Cardiac muscle cell (in vitro differentiated cells and primary cell): ENCODE measurements at regions not wholly inside any gene's neighbourhood (a gene's known extent, or its start where the extent isn't known, plus 50 kb on each side); places are given as distances from the start of the nearest gene placed in this dataset.
A peak's percentile ranks its signal among the peaks of the same experiment; 100 is the strongest.

Experiments used
- DNase-seq, 2 donors: peaks; one replicate each; pipeline versions ENCODE4 v3.0.0 to v3.0.0-alpha.2; 2010 to 2017; ENCODE audit warnings: low read depth in 1 of 2, low spot score in 1 of 2
- H3K27ac ChIP-seq: fragments of 200-600 bp; sonication (generic); 2 replicates; pipeline ENCODE4 v1.5.1; 2016
- H3K27me3 ChIP-seq: fragments of 200-600 bp; sonication (generic); 2 replicates; pipeline ENCODE4 v1.6.0; 2016; ENCODE audit warnings: control low read depth
- H3K36me3 ChIP-seq: fragments of 200-600 bp; sonication (generic); 2 replicates; pipeline ENCODE4 v1.5.1; 2016; ENCODE audit warnings: control low read depth
- H3K4me1 ChIP-seq: fragments of 200-600 bp; sonication (generic); 2 replicates; pipeline ENCODE4 v1.8.1; 2017; ENCODE audit warnings: low read depth, mild to moderate bottlenecking, mixed run types
- H3K4me3 ChIP-seq: fragments of 200-600 bp; sonication (generic); 2 replicates; pipeline ENCODE4 v1.5.1; 2016; ENCODE audit warnings: mild to moderate bottlenecking
- H3K9me3 ChIP-seq: fragments of 200-600 bp; sonication (generic); 2 replicates; pipeline ENCODE4 v1.5.1; 2017; ENCODE audit warnings: low read depth, mild to moderate bottlenecking, control low read depth
- CTCF ChIP-seq: IDR thresholded peaks from 2 replicates; pipeline ENCODE4 v1.5.1; 2012; ENCODE audit warnings: low read depth, mild to moderate bottlenecking, low read length

- Histone ChIP-seq H3K4me3 (no peak overlapping the region), H3K9me3 (no peaks in the 10 kb centered on the region), H3K36me3 (no peaks in the 10 kb centered on the region), H3K4me1 (no peaks in the 10 kb centered on the region), H3K27me3 (no peaks in the 10 kb centered on the region), H3K27ac (no peak overlapping the region)
- no peak for TF ChIP-seq CTCF
- DNase-seq, result peak in 1 of 2 donors; percentile 0
Observed at GRCh38 chr4:45554423-45554822, 569.4 kb downstream of the GABRG1 start.

GRCh38 chr4:45550766-45551366, 573.0 kb downstream of the GABRG1 start:
- Histone ChIP-seq H3K9me3 (no peaks in the 10 kb centered on the region), H3K4me3 (no peak overlapping the region), H3K36me3 (no peaks in the 10 kb centered on the region), H3K27me3 (no peaks in the 10 kb centered on the region), H3K4me1 (no peaks in the 10 kb centered on the region), H3K27ac (no peak overlapping the region)
- no peak for TF ChIP-seq CTCF
- no peak for DNase-seq

- Histone ChIP-seq H3K27me3 (no peaks in the 10 kb centered on the region), H3K9me3 (no peaks in the 10 kb centered on the region), H3K4me1 (no peaks in the 10 kb centered on the region), H3K27ac (no peak overlapping the region), H3K36me3 (no peaks in the 10 kb centered on the region), H3K4me3 (no peak overlapping the region)
- TF ChIP-seq CTCF, result no peak
- no peak for DNase-seq
Observed at GRCh38 chr4:45539142-45539814, 584.6 kb downstream of the GABRG1 start.

GRCh38 chr4:45530498-45530897, 593.4 kb downstream of the GABRG1 start:
- H3K27me3 ChIP-seq, result no peaks in the 10 kb centered on the region
- H3K9me3 ChIP-seq, result no peaks in the 10 kb centered on the region
- H3K27ac ChIP-seq, result no peak overlapping the region
- no peak for TF ChIP-seq CTCF
- no peak overlapping the region for H3K4me3 ChIP-seq
- no peaks in the 10 kb centered on the region for H3K4me1 ChIP-seq
- H3K36me3 ChIP-seq, result no peaks in the 10 kb centered on the region
- no peak for DNase-seq

GRCh38 chr4:45527160-45527559, 596.7 kb downstream of the GABRG1 start:
- no peak overlapping the region for H3K4me3 ChIP-seq
- no peak for TF ChIP-seq CTCF
- H3K9me3 ChIP-seq, result no peaks in the 10 kb centered on the region
- no peaks in the 10 kb centered on the region for H3K36me3 ChIP-seq
- no peak for DNase-seq
- no peaks in the 10 kb centered on the region for H3K27me3 ChIP-seq
- no peaks in the 10 kb centered on the region for H3K4me1 ChIP-seq
- H3K27ac ChIP-seq, result no peak overlapping the region
